HUES48 (cell line): ENCODE measurements at regions not wholly inside any gene's neighbourhood (a gene's known extent, or its start where the extent isn't known, plus 50 kb on each side); places are given as distances from the start of the nearest gene placed in this dataset.
"Not testable (repeated sequence)": the region's sequence is repeated elsewhere in the genome, so short reads cannot be mapped to it uniquely, and the experiment has no call there.

Experiments used
- H3K27ac ChIP-seq: one replicate; pipeline ENCODE4 v1.7.0; 2013; ENCODE audit warnings: low read depth, low read length, inconsistent platforms
- H3K27me3 ChIP-seq: 2 replicates; pipeline ENCODE4 v1.6.1; 2013; ENCODE audit warnings: mild to moderate bottlenecking, low read length; ENCODE audit not compliant: control insufficient read depth, insufficient read depth
- H3K36me3 ChIP-seq: 2 replicates; pipeline ENCODE4 v1.6.1; 2013; ENCODE audit warnings: low read length; ENCODE audit not compliant: control insufficient read depth, insufficient read depth
- H3K4me1 ChIP-seq: 2 replicates; pipeline ENCODE4 v1.6.1; 2013; ENCODE audit warnings: mild to moderate bottlenecking, low read length; ENCODE audit not compliant: control insufficient read depth, insufficient read depth
- H3K4me3 ChIP-seq: 2 replicates; pipeline ENCODE4 v1.5.1; 2013; ENCODE audit warnings: mild to moderate bottlenecking, low read depth, low read length
- H3K9ac ChIP-seq: 2 replicates; pipeline ENCODE4 v1.6.1; 2013; ENCODE audit warnings: mild to moderate bottlenecking, low read depth, low read length, moderate library complexity
- H3K9me3 ChIP-seq: 2 replicates; pipeline ENCODE4 v1.6.1; 2013; ENCODE audit warnings: low read length; ENCODE audit not compliant: control insufficient read depth, insufficient read depth

DNA sequence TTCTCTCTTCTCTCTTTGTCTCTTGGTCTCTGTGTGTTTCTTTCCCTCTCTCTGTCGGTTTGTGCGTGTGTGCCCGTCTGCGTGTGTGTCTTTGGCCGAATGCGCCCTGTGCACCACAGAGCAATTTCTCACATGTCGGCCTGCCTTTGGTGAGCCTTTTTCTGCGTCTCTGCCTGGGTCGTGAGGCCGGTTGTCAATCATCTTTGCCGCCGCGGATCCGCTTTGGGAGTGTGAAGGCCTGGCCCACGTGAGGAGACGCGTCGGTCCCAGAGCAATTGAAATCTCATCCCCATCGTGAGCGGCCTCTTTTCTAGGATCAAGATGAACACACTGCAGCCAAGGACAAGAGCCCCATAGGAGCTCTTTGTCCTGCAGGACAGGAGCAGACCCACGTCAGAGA lies 580.7 kb upstream of the ZNF337 start:
- Histone ChIP-seq H3K9me3 (no peaks in the 10 kb centered on the region), H3K9ac (no peak overlapping the region), H3K4me1 (no peaks in the 10 kb centered on the region), H3K36me3 (no peaks in the 10 kb centered on the region), H3K4me3 (no peak overlapping the region), H3K27me3 (no peaks in the 10 kb centered on the region), H3K27ac (no peak overlapping the region)

DNA sequence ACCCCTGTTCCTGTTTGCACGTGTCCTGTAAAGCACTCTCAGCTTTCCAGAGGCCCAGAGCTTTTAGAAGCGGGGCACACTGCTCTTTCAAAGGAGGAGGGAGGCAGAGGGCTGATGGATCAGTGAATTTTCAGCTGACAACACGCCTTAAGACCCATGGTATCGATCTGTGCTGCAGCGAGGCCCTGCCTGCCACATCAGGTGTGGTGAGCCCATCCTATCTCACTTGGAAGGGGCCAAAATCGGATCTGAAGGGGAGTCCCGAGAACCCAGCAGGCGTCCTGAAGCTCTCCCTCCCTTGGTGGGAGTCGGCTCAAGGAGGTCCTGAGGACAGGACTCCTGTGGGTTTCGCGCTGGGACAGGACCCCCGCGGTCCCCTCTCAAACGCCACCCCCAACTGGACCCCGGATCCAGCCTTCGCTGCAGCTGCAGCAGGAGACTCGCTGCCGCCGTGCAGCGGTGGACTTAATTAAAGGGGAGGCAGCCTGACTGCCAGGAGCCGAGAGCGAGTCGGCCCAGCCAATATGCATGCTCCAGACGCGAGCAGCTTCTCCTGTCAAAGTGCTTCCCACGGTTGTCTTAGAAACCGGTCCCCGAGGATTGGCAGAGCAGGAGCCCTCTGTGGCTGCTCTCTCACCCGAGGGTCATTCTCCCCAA lies 580.0 kb upstream of the ZNF337 start:
- Histone ChIP-seq H3K9me3 (no peaks in the 10 kb centered on the region), H3K36me3 (no peaks in the 10 kb centered on the region), H3K27me3 (no peaks in the 10 kb centered on the region), H3K27ac (no peak overlapping the region), H3K4me3 (no peak overlapping the region), H3K4me1 (no peaks in the 10 kb centered on the region), H3K9ac (no peak overlapping the region)

DNA sequence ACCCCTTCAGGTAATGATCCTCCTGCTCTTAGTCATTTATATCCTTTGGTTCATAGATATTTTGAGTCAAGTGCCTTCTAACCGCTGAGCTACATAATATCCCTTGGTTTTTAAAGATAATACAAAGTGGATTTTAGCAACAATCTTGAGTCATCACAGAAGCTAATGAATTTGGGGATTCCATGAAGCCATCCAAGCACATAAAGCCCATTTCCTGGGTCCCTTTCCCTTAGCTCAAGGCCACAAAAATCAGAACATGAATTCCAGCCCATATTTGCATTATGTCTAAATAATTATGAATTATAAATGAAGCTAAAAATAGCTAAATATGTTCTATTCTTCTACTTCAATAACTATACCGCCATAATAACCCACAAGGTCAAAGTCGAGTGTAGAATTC lies 572.1 kb upstream of the ZNF337 start:
- H3K9ac ChIP-seq, H3K36me3 ChIP-seq, H3K27ac ChIP-seq, H3K4me1 ChIP-seq, H3K9me3 ChIP-seq, H3K4me3 ChIP-seq, H3K27me3 ChIP-seq: not testable (repeated sequence)

DNA sequence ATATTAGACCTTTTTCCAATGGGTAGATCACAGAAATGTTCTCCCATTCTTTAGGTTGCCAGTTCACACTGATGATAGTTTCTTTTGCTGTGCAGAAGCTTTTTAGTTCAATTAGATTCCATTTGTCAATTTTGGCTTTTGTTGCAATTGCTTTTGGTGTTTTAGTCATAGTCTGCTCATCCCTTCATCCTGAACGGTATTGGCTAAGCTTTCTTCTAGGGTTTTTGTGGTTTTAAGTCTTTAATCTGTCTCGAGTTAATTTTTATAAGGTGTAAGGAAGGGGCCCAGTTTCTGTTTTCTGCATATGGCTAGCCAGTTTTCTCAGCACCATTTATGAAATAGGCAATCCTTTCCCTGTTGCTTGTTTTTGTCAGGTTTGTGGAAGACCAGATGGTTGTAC lies 564.3 kb upstream of the ZNF337 start:
- H3K4me3 ChIP-seq, H3K4me1 ChIP-seq, H3K27me3 ChIP-seq, H3K36me3 ChIP-seq, H3K9me3 ChIP-seq, H3K27ac ChIP-seq, H3K9ac ChIP-seq: not testable (repeated sequence)

DNA sequence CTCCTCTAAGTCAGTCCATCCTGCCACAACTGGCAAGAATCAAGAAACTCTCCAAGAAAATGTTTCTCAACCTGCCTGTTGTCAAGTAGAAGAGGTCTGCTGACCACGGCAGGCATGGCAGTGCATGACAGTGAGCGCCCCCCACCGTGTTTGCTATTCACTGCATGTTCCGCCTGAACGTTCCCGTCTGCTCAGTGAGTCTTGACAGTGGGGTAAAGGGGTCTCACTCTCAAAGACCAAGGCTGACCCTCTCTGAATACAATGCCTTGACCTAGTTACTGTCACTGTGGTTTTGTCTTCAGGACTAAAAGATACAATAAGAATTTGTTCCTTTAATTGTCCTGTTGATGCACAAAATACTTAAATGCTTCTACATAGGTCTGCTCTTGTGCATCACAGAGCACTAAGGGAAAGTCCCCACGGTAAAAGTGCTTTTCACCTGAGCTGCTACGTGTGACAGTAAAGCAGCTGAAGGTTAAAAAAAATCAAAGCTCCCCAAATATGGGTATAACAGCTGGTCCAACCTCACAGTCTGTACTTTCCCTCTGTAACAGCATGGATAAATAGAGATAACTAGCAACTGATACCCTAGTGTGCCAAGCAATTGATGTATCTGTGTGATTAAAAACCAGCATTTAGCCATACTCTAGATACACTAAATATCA lies 555.8 kb upstream of the ZNF337 start:
- H3K27me3 ChIP-seq, H3K4me3 ChIP-seq, H3K9me3 ChIP-seq, H3K36me3 ChIP-seq, H3K27ac ChIP-seq, H3K9ac ChIP-seq, H3K4me1 ChIP-seq: not testable (repeated sequence)

DNA sequence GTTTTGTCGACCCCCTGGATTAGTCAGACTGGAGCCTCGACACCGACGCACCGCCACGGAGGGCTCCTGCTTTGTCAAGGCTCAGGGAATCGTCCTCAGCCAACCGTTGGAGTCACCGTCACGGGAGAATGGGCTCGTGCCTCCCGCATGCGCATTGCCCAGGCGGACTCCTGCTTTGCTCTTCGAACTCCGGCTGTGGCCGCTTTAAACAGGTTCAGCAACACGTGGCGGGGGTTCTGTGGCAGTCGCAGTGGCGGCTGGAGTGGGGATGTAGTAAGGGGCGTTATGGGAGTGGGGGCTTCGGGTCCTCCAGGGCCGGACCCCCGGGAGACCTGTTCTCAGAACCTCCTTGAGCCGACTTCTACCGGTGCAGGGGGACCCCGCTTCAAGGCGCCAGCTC lies 554.7 kb upstream of the ZNF337 start:
- H3K9me3 ChIP-seq, H3K27me3 ChIP-seq, H3K4me1 ChIP-seq, H3K9ac ChIP-seq, H3K27ac ChIP-seq, H3K36me3 ChIP-seq, H3K4me3 ChIP-seq: not testable (repeated sequence)

DNA sequence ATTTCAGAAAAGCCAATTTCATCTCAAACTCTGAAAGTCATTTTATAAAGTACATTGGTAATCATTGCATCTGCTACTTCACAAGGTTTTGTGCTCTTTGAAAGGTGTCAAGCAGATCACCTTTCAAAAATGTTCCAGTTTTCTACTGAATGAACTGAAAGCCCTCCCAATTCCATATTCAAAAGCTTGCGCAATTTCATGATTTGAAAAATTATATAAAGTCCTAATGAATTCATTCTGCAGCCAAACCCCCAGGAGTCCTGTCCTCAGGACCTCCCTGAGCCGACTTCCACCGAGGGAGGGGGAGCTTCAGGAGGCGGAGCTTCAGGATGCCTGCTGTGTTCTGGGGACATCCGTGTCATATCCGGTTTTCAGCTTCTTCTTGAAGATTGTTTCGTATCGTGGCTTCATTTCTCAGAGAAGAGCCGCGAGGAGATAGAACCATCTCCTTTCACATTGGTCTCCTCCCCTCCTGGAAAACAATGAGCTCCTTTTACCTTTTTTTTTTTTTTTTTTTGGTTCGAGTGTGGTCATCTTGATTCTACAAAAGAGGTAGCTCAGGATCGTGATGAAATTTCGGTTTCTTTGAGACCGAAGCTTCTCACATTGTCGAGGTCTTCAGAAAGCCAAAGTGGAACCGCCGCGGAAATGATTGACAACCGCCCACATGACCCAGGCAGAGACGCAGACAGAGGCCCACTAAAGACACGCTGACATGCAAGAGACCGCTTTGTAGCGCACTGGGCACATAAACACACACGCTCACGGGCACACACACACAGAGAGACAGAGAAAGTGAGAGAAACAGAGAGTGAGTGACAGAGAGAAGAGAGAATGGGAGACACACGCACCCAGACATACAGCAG lies 553.8 kb upstream of the ZNF337 start:
- not testable (repeated sequence) for H3K4me3 ChIP-seq, H3K27me3 ChIP-seq, H3K9ac ChIP-seq, H3K27ac ChIP-seq, H3K9me3 ChIP-seq, H3K36me3 ChIP-seq, H3K4me1 ChIP-seq

DNA sequence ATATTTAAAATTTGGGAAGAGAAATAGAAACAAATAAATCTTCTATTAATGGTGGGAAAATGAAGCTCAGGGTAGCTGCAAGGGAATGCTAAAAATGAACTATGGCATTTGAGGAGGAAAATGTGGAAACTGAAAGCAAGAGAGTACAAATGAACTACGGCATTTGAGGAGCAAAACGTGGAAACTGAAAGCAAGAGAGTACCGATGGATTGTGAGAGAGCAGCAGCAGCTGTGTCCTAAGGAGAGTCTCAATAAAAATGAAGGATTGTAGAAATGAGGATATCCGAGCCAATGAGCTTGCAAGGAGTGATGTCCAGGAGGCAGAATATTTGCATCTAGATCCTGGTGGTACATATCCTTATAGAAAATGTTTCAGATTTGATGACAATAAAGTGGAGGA lies 547.1 kb upstream of the ZNF337 start:
- Histone ChIP-seq H3K36me3 (no peaks in the 10 kb centered on the region), H3K27me3 (no peaks in the 10 kb centered on the region), H3K4me3 (no peak overlapping the region), H3K9ac (no peak overlapping the region), H3K27ac (no peak overlapping the region), H3K9me3 (no peaks in the 10 kb centered on the region), H3K4me1 (no peaks in the 10 kb centered on the region)

DNA sequence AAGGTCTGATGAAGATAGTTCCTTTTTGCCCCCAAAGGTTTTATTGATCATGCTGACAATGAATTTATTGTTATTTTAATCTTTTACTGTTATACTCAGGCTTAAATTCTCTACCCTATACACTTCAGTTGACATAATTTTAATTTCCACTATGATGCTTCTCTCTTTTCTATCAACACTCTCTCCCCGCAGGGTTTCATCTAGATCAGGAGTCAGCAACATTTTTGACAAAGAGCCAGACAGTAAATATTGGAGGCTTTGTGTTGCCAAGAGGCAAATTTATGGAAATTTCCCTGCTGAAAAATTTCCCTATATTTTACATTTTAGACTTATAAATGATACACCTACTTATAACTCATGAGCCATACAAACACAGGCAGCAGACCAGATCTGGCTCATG lies 524.0 kb upstream of the ZNF337 start:
- H3K9me3 ChIP-seq, H3K4me3 ChIP-seq, H3K36me3 ChIP-seq, H3K4me1 ChIP-seq, H3K27ac ChIP-seq, H3K27me3 ChIP-seq, H3K9ac ChIP-seq: not testable (repeated sequence)

DNA sequence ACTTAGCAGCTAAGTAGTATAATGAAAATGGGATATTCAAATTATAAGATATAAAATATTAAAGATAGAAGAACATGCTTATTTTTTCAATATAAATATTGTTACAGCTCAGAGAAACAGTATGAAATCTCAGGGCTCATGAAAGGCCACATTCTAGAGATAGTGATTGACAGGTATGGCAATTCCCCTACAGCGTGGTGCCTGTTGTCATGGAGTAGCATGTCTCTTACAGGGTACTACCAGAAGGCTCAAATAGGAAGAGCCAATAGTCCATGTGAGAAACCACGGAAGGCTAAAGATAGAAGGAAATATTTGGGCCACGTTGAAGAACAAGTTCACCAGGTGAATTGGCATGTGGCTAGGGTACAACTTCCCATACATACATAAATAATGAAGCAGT lies 522.9 kb upstream of the ZNF337 start:
- not testable (repeated sequence) for H3K27ac ChIP-seq, H3K27me3 ChIP-seq, H3K4me1 ChIP-seq, H3K4me3 ChIP-seq, H3K9me3 ChIP-seq, H3K36me3 ChIP-seq, H3K9ac ChIP-seq

DNA sequence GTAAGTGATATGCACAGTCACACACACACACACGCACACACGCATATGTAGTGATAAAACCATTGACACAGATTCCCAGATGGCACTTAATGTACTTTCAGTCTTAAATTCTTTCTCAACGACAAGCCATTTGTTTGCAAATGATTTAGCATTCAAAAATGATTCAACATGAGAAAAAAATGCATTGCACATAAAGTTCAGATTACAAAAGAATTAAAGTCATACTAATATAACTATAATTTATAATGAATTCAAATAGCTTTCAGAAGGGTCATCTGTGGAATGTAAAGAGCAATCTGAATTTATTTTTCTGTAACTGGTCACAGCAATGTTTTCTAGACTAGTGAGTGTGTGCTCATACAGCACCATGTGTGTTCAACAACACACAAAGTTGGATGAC lies 521.6 kb upstream of the ZNF337 start:
- H3K4me1 ChIP-seq: no peaks in the 10 kb centered on the region
- no peaks in the 10 kb centered on the region for H3K27me3 ChIP-seq
- H3K9me3 ChIP-seq: peaks cover 5% of the 10 kb centered on the region
- H3K36me3 ChIP-seq: no peaks in the 10 kb centered on the region
- H3K9ac ChIP-seq: no peak overlapping the region
- H3K27ac ChIP-seq: no peak overlapping the region
- H3K4me3 ChIP-seq: no peak overlapping the region
